RWPE1 (cell line): ENCODE measurements at regions not wholly inside any gene's neighbourhood (a gene's known extent, or its start where the extent isn't known, plus 50 kb on each side); places are given as distances from the start of the nearest gene placed in this dataset.
"Not testable (repeated sequence)": the region's sequence is repeated elsewhere in the genome, so short reads cannot be mapped to it uniquely, and the experiment has no call there.

Source experiments
- CTCF ChIA-PET: fragments of 350-600 bp; sonication (Branson Sonifier 250); formaldehyde crosslinking; extraction: SDS; loops from one replicate; lab custom pipeline; 2021; lab: Yijun Ruan, JAX
- POLR2A ChIA-PET: fragments of 400-600 bp; formaldehyde crosslinking; extraction: SDS; loops from one replicate; lab custom pipeline; 2020; ENCODE audit warnings: antibody characterized with exemption; ENCODE audit not compliant: low non-redundant PET; lab: Yijun Ruan, JAX
- DNase-seq: peaks from one replicate; pipeline ENCODE4 v3.0.0; 2012; ENCODE audit warnings: low spot score
- H3K27ac ChIP-seq: fragments of 450-650 bp; 2 replicates; pipeline ENCODE4 v1.5.1; 2017
- TF ChIP-seq, protein P1 (sequence below): fragments of 450-650 bp; conservative IDR thresholded peaks from 2 replicates; pipeline ENCODE4 v1.5.1; 2017; ENCODE audit warnings: low read depth, mild to moderate bottlenecking

GRCh38 chr2:20949256-20949655, 94.6 kb downstream of the APOB start:
- ChIA-PET POLR2A (no interaction called here), CTCF (interaction anchor here (1.2 to 1.6 kb wide), 2 partner anchors 14 to 168 kb away, joined by 3 read pairs; no protein-coding TSS in a partner anchor)
- TF ChIP-seq, protein P1, sequence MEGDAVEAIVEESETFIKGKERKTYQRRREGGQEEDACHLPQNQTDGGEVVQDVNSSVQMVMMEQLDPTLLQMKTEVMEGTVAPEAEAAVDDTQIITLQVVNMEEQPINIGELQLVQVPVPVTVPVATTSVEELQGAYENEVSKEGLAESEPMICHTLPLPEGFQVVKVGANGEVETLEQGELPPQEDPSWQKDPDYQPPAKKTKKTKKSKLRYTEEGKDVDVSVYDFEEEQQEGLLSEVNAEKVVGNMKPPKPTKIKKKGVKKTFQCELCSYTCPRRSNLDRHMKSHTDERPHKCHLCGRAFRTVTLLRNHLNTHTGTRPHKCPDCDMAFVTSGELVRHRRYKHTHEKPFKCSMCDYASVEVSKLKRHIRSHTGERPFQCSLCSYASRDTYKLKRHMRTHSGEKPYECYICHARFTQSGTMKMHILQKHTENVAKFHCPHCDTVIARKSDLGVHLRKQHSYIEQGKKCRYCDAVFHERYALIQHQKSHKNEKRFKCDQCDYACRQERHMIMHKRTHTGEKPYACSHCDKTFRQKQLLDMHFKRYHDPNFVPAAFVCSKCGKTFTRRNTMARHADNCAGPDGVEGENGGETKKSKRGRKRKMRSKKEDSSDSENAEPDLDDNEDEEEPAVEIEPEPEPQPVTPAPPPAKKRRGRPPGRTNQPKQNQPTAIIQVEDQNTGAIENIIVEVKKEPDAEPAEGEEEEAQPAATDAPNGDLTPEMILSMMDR: no peak
- no peak overlapping the region for H3K27ac ChIP-seq
- no peak for DNase-seq

DNA sequence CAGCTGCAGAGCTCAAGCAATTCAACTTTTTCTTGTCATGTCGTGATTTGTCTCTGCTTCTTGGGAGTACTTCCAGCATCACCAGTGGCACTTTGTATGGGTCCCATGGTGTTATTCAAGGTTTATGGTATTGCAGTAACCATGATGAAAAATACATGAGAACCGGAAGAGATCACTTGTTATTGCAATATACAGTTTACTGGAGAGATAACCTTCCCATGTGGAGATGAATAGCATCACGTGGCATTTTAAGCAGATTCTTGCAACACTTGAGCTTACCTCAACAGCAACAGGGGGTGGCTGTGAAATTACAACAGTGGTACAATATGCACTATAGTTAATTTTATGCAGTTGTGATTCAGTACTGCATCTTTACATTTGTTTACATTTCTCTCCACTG, 97.4 kb downstream of the APOB start:
- CTCF ChIA-PET: interaction anchor here (0.6 kb wide), 1 partner anchor 96 kb away, joined by 4 read pairs; no protein-coding TSS in a partner anchor
- no peak overlapping the region for H3K27ac ChIP-seq
- TF ChIP-seq, protein P1: no peak
- DNase-seq: no peak
- POLR2A ChIA-PET: no interaction called here

GRCh38 chr2:20943721-20944120, 100.2 kb downstream of the APOB start:
- POLR2A ChIA-PET, DNase-seq, H3K27ac ChIP-seq: not testable (repeated sequence)
- CTCF ChIA-PET: interaction anchor here (0.9 to 1.3 kb wide), 2 partner anchors 8 to 162 kb away, joined by 4 to 5 read pairs; no protein-coding TSS in a partner anchor

- TF ChIP-seq, protein P1: no peak
- CTCF ChIA-PET: no interaction called here
- no peak overlapping the region for H3K27ac ChIP-seq
- POLR2A ChIA-PET: no interaction called here
- no peak for DNase-seq
Measured at GRCh38 chr2:20942646-20943125, 101.2 kb downstream of the APOB start.

- TF ChIP-seq, protein P1: no peak
- H3K27ac ChIP-seq: no peak overlapping the region
- DNase-seq: no peak
- ChIA-PET CTCF (no interaction called here), POLR2A (no interaction called here)
Measured at GRCh38 chr2:20940856-20941255, 103.0 kb downstream of the APOB start.

- TF ChIP-seq, protein P1: no peak
- ChIA-PET POLR2A (no interaction called here), CTCF (no interaction called here)
- DNase-seq: no peak
- no peak overlapping the region for H3K27ac ChIP-seq
Measured at GRCh38 chr2:20939931-20940795, 103.7 kb downstream of the APOB start.

DNA sequence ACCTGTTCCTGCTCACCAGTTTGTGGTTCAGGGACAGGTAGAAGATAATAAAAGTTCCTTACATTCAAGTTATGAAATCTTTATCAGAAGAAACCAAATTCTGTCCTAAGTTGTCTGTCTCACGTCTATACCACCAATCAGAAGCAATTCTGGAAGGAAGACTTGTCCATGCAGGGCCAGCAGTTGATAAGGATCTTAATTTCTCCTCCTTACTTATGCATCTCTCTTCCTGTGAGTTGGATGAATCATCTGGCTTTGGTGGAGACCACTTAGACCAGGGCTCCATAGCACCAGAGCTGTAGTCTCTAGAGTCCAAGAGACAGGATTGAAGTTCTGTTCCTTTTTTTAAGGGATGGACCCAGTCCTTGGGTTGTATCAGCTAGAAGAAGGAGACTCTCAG, 106.5 kb downstream of the APOB start:
- no peak for DNase-seq
- CTCF ChIA-PET: no interaction called here
- TF ChIP-seq, protein P1: no peak
- H3K27ac ChIP-seq: no peak overlapping the region
- POLR2A ChIA-PET: no interaction called here
